GM12878 (cell line): ENCODE measurements at regions not wholly inside any gene's neighbourhood (a gene's known extent, or its start where the extent isn't known, plus 50 kb on each side); places are given as distances from the start of the nearest gene placed in this dataset.

Experiments used
- ATAC-seq: fragments of 200-7000 bp; cut with Tn5 transposase; 3 replicates; pipeline ENCODE4 v1.9.1; 2020; ENCODE audit warnings: mild to moderate bottlenecking, moderate library complexity
- BruUV-seq: library from RNA; stranded (reverse); fragments of 400-500 nt; replicated peaks from 2 replicates; lab custom pipeline; 2021; lab: Mats Ljungman, UMichigan
- CTCF ChIA-PET: fragments of 300-600 bp; sonication (Branson Sonifier 250); formaldehyde crosslinking; extraction: SDS; loops from one replicate; lab custom pipeline; 2021; ENCODE audit warnings: inconsistent platforms; lab: Yijun Ruan, JAX
- POLR2A ChIA-PET: fragments of 350-600 bp; formaldehyde crosslinking; extraction: SDS; loops from one replicate; lab custom pipeline; 2021; ENCODE audit warnings: inconsistent platforms; lab: Charles Lee
- RAD21 ChIA-PET: fragments of 300-600 bp; sonication (Branson Sonifier 250); formaldehyde crosslinking; loops from one replicate; lab custom pipeline; 2023; ENCODE audit warnings: antibody characterized with exemption; ENCODE audit not compliant: unreplicated experiment; lab: Charles Lee
- SMC1A ChIA-PET: fragments of 300-600 bp; sonication (Branson Sonifier 250); formaldehyde crosslinking; loops from one replicate; lab custom pipeline; 2023; ENCODE audit not compliant: unreplicated experiment, uncharacterized antibody; lab: Charles Lee
- DNase-seq: peaks from one replicate; pipeline ENCODE4 v3.0.0-alpha.2; 2011; ENCODE audit warnings: low read depth, low spot score
- FAIRE-seq: peaks from 3 replicates; lab custom pipeline; 2011; peaks lifted over from hg19 to GRCh38; lab: Jason Lieb, UNC
- H2AFZ ChIP-seq: 2 replicates; pipeline ENCODE4 v1.6.0; 2011; ENCODE audit warnings: low read depth, low read length, control low read depth; ENCODE audit not compliant: control insufficient read depth
- H3K27ac ChIP-seq: 2 replicates; pipeline ENCODE4 v1.5.1; 2011; ENCODE audit warnings: control low read depth; ENCODE audit not compliant: control insufficient read depth, insufficient read depth
- H3K27me3 ChIP-seq, 2 experiments: replicated peaks in 1 of 2; 2 replicates each; pipeline versions ENCODE4 v1.6.0 to v1.6.1; 2011; ENCODE audit warnings: low read length in 1 of 2; ENCODE audit not compliant: control insufficient read depth in 2 of 2, insufficient read depth in 2 of 2
- H3K36me3 ChIP-seq, 2 experiments: 2 replicates each; pipeline ENCODE4 v1.5.1; 2011; ENCODE audit warnings: low read length in 1 of 2; ENCODE audit not compliant: control insufficient read depth in 2 of 2, insufficient read depth in 2 of 2
- H3K4me1 ChIP-seq: 2 replicates; pipeline ENCODE4 v1.6.1; 2011; ENCODE audit warnings: mild to moderate bottlenecking, low read length, moderate library complexity, mixed read lengths; ENCODE audit not compliant: control insufficient read depth, insufficient read depth
- H3K4me2 ChIP-seq: 2 replicates; pipeline ENCODE4 v1.6.0; 2011; ENCODE audit warnings: control low read depth; ENCODE audit not compliant: control insufficient read depth, insufficient read depth
- H3K4me3 ChIP-seq: fragments of 200-600 bp; sonication (generic); 2 replicates; pipeline ENCODE4 v1.5.1; 2016
- H3K79me2 ChIP-seq: 2 replicates; pipeline ENCODE4 v1.6.0; 2011; ENCODE audit warnings: low read length; ENCODE audit not compliant: control insufficient read depth, insufficient read depth
- H3K9ac ChIP-seq: 2 replicates; pipeline ENCODE4 v1.8.0; 2011; ENCODE audit warnings: low read length, control low read depth, mixed read lengths; ENCODE audit not compliant: control insufficient read depth, insufficient read depth
- H3K9me3 ChIP-seq: replicated peaks from 3 replicates; pipeline ENCODE4 v1.5.1; 2011; ENCODE audit warnings: mild to moderate bottlenecking, low read length; ENCODE audit not compliant: control insufficient read depth, insufficient read depth
- H4K20me1 ChIP-seq: 2 replicates; pipeline ENCODE4 v1.6.0; 2011; ENCODE audit not compliant: control insufficient read depth, insufficient read depth
- NR2C1 ChIP-seq: fragments of 450-650 bp; IDR thresholded peaks from 2 replicates; pipeline ENCODE4 v1.6.1; 2017; ENCODE audit warnings: antibody characterized with exemption, mild to moderate bottlenecking, moderate library complexity
- POLR2A ChIP-seq: IDR thresholded peaks from 2 replicates; pipeline ENCODE4 v1.6.1; 2011; ENCODE audit warnings: low read depth, mild to moderate bottlenecking, low read length
- WGBS: methylation state at CpG from one replicate; pipeline ENCODE4 v1.1.6; 2016; ENCODE audit warnings: low lambda C conversion rate; ENCODE audit not compliant: insufficient replicate concordance, insufficient coverage; ENCODE audit errors: missing lambda C conversion rate; 5-methylcytosine and 5-hydroxymethylcytosine counted together
- in situ Hi-C: fragments of 300-500 bp; cut with MboI; formaldehyde crosslinking; loops from 9 replicates; pipeline ENCODE4 v1.14.3; 2018; ENCODE audit warnings: mixed read lengths
- intact Hi-C: fragments of 100-400 bp; cut with micrococcal nuclease; formaldehyde crosslinking; loops from one replicate; pipeline ENCODE4 v1.14.2; 2022; ENCODE audit not compliant: unreplicated experiment
- TF ChIP-seq, protein P1 (sequence below): fragments of 450-650 bp; IDR thresholded peaks from 2 replicates; pipeline ENCODE4 v1.6.1; 2017; ENCODE audit warnings: antibody characterized with exemption, mild to moderate bottlenecking, moderate library complexity
- TF ChIP-seq, protein P2 (sequence below): fragments of 150-350 bp; IDR thresholded peaks from 2 replicates; pipeline ENCODE4 v1.6.1; 2016; ENCODE audit warnings: low read depth, low read length

GRCh38 chr6:69601132-69601531, 195.7 kb downstream of the LMBRD1 start:
- H3K27me3 ChIP-seq, result no peaks in the 10 kb centered on the region; a peak in 1 of 4 replicates
- H3K27ac ChIP-seq, result no peak overlapping the region
- no peak overlapping the region for H3K4me2 ChIP-seq
- H3K9ac ChIP-seq, result no peak overlapping the region
- BruUV-seq, result no TSS peak
- ATAC-seq, result no peak
- H3K4me1 ChIP-seq, result no peaks in the 10 kb centered on the region
- TF ChIP-seq POLR2A, result no peak
- TF ChIP-seq, all 136 proteins: peak for 0
- in situ Hi-C loops (no loop called here), intact Hi-C loops (no loop called here)
- 54% methylated on average over 10 of the region's 10 CpGs for WGBS
- RAD21 ChIA-PET, result no interaction called here
- CTCF ChIA-PET, result no interaction called here
- Histone ChIP-seq H3K79me2 (no peaks in the 10 kb centered on the region), H3K36me3 (no peaks in the 10 kb centered on the region), H3K9me3 (no peaks in the 10 kb centered on the region), H4K20me1 (no peaks in the 10 kb centered on the region), H2AFZ (no peak overlapping the region), H3K4me3 (no peak overlapping the region)
- SMC1A ChIA-PET, result no interaction called here
- DNase-seq (no peak), FAIRE-seq (no peak)
- POLR2A ChIA-PET, result no interaction called here

- intact Hi-C loops, result no loop called here
- FAIRE-seq, result no peak
- Histone ChIP-seq H3K27ac (no peak overlapping the region), H3K4me3 (no peak overlapping the region), H3K4me2 (no peak overlapping the region), H3K27me3 (no peaks in the 10 kb centered on the region), H2AFZ (no peak overlapping the region), H3K4me1 (no peaks in the 10 kb centered on the region), H3K79me2 (no peaks in the 10 kb centered on the region), H3K36me3 (no peaks in the 10 kb centered on the region), H3K9me3 (no peaks in the 10 kb centered on the region), H3K9ac (no peak overlapping the region), H4K20me1 (no peaks in the 10 kb centered on the region)
- DNase-seq, result no peak
- SMC1A ChIA-PET, result interaction anchor here (1.8 kb wide), 1 partner anchor 9 kb away, joined by 3 read pairs; no protein-coding TSS in a partner anchor
- CTCF ChIA-PET, result no interaction called here
- TF ChIP-seq NR2C1, result no peak
- TF ChIP-seq, protein P1, sequence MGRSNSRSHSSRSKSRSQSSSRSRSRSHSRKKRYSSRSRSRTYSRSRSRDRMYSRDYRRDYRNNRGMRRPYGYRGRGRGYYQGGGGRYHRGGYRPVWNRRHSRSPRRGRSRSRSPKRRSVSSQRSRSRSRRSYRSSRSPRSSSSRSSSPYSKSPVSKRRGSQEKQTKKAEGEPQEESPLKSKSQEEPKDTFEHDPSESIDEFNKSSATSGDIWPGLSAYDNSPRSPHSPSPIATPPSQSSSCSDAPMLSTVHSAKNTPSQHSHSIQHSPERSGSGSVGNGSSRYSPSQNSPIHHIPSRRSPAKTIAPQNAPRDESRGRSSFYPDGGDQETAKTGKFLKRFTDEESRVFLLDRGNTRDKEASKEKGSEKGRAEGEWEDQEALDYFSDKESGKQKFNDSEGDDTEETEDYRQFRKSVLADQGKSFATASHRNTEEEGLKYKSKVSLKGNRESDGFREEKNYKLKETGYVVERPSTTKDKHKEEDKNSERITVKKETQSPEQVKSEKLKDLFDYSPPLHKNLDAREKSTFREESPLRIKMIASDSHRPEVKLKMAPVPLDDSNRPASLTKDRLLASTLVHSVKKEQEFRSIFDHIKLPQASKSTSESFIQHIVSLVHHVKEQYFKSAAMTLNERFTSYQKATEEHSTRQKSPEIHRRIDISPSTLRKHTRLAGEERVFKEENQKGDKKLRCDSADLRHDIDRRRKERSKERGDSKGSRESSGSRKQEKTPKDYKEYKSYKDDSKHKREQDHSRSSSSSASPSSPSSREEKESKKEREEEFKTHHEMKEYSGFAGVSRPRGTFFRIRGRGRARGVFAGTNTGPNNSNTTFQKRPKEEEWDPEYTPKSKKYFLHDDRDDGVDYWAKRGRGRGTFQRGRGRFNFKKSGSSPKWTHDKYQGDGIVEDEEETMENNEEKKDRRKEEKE, result no peak
- TF ChIP-seq, protein P2, sequence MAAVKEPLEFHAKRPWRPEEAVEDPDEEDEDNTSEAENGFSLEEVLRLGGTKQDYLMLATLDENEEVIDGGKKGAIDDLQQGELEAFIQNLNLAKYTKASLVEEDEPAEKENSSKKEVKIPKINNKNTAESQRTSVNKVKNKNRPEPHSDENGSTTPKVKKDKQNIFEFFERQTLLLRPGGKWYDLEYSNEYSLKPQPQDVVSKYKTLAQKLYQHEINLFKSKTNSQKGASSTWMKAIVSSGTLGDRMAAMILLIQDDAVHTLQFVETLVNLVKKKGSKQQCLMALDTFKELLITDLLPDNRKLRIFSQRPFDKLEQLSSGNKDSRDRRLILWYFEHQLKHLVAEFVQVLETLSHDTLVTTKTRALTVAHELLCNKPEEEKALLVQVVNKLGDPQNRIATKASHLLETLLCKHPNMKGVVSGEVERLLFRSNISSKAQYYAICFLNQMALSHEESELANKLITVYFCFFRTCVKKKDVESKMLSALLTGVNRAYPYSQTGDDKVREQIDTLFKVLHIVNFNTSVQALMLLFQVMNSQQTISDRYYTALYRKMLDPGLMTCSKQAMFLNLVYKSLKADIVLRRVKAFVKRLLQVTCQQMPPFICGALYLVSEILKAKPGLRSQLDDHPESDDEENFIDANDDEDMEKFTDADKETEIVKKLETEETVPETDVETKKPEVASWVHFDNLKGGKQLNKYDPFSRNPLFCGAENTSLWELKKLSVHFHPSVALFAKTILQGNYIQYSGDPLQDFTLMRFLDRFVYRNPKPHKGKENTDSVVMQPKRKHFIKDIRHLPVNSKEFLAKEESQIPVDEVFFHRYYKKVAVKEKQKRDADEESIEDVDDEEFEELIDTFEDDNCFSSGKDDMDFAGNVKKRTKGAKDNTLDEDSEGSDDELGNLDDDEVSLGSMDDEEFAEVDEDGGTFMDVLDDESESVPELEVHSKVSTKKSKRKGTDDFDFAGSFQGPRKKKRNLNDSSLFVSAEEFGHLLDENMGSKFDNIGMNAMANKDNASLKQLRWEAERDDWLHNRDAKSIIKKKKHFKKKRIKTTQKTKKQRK, result no peak
- in situ Hi-C loops, result no loop called here
- no peak for ATAC-seq
- RAD21 ChIA-PET, result no interaction called here
- POLR2A ChIA-PET, result no interaction called here
- 95% methylated on average over 1 of the region's 1 CpG for WGBS
- no TSS peak for BruUV-seq
Observed at GRCh38 chr6:69594405-69594804, 202.4 kb downstream of the LMBRD1 start.
